ENCODE measurements at regions not wholly inside any gene's neighbourhood (a gene's known extent, or its start where the extent isn't known, plus 50 kb on each side); places are given as distances from the start of the nearest gene placed in this dataset.

DNA sequence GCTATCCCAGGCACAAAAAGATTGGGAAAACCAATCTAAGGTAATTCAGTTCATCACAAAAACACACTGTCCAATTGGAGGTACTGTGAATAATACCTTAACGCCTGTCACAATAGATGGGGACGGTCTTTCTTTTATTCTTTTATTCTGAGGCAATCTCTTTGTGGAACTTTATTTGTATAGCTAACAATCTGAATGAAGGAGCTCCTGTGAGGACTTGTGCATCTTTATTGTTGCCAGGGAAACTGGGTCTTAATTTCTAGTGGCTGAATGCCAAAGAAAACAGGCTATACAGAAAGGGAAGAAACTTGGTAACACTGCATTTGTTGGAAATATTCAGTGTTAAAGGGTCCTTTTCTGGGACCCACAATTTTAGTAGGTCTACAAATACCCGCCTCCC is 546.9 kb upstream of the C9orf72 start:
- no peak for DNase-seq
- Histone ChIP-seq H3K56ac (ENCODE audit: insufficient read length, low read depth, low read length) (no peak overlapping the region), H2BK12ac (ENCODE audit: insufficient read length, low read depth, low read length) (no peak overlapping the region), H3K4me2 (ENCODE audit: insufficient read depth, insufficient read length, low read length) (no peak overlapping the region), H2BK120ac (ENCODE audit: low read depth, low read length, poor library complexity, severe bottlenecking) (no peak overlapping the region), H3K27ac (ENCODE audit: insufficient read length, low read depth, low read length) (no peak overlapping the region), H3K9ac (ENCODE audit: extremely low read depth, insufficient read length, low read length) (no peak overlapping the region), H2BK20ac (ENCODE audit: low read depth, low read length, poor library complexity, severe bottlenecking) (no peak overlapping the region), H2BK15ac (ENCODE audit: low read depth, low read length) (no peak overlapping the region), H4K8ac (replicated peaks; ENCODE audit: insufficient read length, low read depth, low read length) (no peak overlapping the region), H3K4me1 (ENCODE audit: insufficient read depth, low read length) (no peaks in the 10 kb centered on the region), H2AFZ (ENCODE audit: low read length) (no peak overlapping the region), H3K79me2 (ENCODE audit: insufficient read depth, low read length) (no peaks in the 10 kb centered on the region), H4K5ac (ENCODE audit: insufficient read length, low read depth, low read length) (no peak overlapping the region), H3K23me2 (ENCODE audit: insufficient read length, low read depth, low read length, poor library complexity, severe bottlenecking) (no peaks in the 10 kb centered on the region), H3K9me3 (ENCODE audit: control insufficient read depth, low read depth, low read length) (no peaks in the 10 kb centered on the region), H3T11ph (ENCODE audit: low read length) (no peak overlapping the region), H4K20me1 (ENCODE audit: control insufficient read depth, insufficient read depth, insufficient read length) (no peaks in the 10 kb centered on the region), H3K23ac (ENCODE audit: insufficient read length, low read depth, low read length) (no peak overlapping the region), H3K18ac (ENCODE audit: insufficient read length, low read depth, low read length) (no peak overlapping the region), H3K4ac (ENCODE audit: low read depth, low read length) (no peak overlapping the region), H3K14ac (ENCODE audit: insufficient read depth, low read length) (no peak overlapping the region), H3K79me1 (ENCODE audit: insufficient read depth, low read depth, low read length, poor library complexity, severe bottlenecking) (no peaks in the 10 kb centered on the region), H2AK5ac (ENCODE audit: insufficient read length, low read length) (no peak overlapping the region), H3K27me3 (ENCODE audit: insufficient read depth, low read length) (no peaks in the 10 kb centered on the region), H2BK5ac (ENCODE audit: insufficient read length, low read length) (no peak overlapping the region), H4K91ac (ENCODE audit: insufficient read length, low read depth, low read length) (no peak overlapping the region)
- H3K27me3 Mint-ChIP-seq (ENCODE audit: low read depth): no peaks in the 10 kb centered on the region; the same call in 1 of the 2 replicates
- no peaks in the 10 kb centered on the region for H3K9me3 Mint-ChIP-seq
- no CpG with 5 or more reads among the region's 3 CpGs for WGBS (ENCODE audit: extremely low coverage, insufficient read length, low lambda C conversion rate)
- H3K27ac Mint-ChIP-seq: no peak overlapping the region
- H3K36me3 Mint-ChIP-seq (ENCODE audit: insufficient read depth in 1 of 3, low read depth in 3 of 3): no peaks in the 10 kb centered on the region
- TF ChIP-seq, protein P1, sequence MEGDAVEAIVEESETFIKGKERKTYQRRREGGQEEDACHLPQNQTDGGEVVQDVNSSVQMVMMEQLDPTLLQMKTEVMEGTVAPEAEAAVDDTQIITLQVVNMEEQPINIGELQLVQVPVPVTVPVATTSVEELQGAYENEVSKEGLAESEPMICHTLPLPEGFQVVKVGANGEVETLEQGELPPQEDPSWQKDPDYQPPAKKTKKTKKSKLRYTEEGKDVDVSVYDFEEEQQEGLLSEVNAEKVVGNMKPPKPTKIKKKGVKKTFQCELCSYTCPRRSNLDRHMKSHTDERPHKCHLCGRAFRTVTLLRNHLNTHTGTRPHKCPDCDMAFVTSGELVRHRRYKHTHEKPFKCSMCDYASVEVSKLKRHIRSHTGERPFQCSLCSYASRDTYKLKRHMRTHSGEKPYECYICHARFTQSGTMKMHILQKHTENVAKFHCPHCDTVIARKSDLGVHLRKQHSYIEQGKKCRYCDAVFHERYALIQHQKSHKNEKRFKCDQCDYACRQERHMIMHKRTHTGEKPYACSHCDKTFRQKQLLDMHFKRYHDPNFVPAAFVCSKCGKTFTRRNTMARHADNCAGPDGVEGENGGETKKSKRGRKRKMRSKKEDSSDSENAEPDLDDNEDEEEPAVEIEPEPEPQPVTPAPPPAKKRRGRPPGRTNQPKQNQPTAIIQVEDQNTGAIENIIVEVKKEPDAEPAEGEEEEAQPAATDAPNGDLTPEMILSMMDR (conservative IDR thresholded peaks at IDR 0.05): no peak
- no peak overlapping the region for H3K4me3 Mint-ChIP-seq
- peaks cover 11 to 17% of the 10 kb centered on the region in 2 experiments for H3K4me1 Mint-ChIP-seq

Measured in H9 (cell line).